Activated naive CD8-positive, alpha-beta T cell treated with anti-CD3 and anti-CD28 coated beads, Interleukin-2, amount 50 U/mL, for 24 hours (primary cell): ENCODE measurements at regions not wholly inside any gene's neighbourhood (a gene's known extent, or its start where the extent isn't known, plus 50 kb on each side); places are given as distances from the start of the nearest gene placed in this dataset.

Experiments
- ATAC-seq: fragments of 150-1000 bp; cut with Tn5 transposase; one replicate; pipeline ENCODE4 v1.10.0; 2021
- DNase-seq: peaks from one replicate; pipeline ENCODE4 v3.0.0; 2021
- H3K27ac Mint-ChIP-seq: one replicate; pipeline ENCODE4 v1.8.0; 2021; ENCODE audit warnings: mild to moderate bottlenecking, mixed read lengths
- H3K27me3 Mint-ChIP-seq: one replicate; pipeline ENCODE4 v1.8.0; 2021; ENCODE audit warnings: mixed read lengths
- H3K36me3 Mint-ChIP-seq: one replicate; pipeline ENCODE4 v1.8.0; 2021; ENCODE audit warnings: low read depth, mixed read lengths
- H3K4me1 Mint-ChIP-seq: one replicate; pipeline ENCODE4 v1.8.0; 2021; ENCODE audit warnings: mixed read lengths
- H3K4me3 Mint-ChIP-seq: one replicate; pipeline ENCODE4 v1.8.0; 2021; ENCODE audit warnings: mild to moderate bottlenecking, moderate library complexity, mixed read lengths
- H3K9me3 Mint-ChIP-seq: one replicate; pipeline ENCODE4 v1.8.0; 2021; ENCODE audit warnings: mixed read lengths

DNA sequence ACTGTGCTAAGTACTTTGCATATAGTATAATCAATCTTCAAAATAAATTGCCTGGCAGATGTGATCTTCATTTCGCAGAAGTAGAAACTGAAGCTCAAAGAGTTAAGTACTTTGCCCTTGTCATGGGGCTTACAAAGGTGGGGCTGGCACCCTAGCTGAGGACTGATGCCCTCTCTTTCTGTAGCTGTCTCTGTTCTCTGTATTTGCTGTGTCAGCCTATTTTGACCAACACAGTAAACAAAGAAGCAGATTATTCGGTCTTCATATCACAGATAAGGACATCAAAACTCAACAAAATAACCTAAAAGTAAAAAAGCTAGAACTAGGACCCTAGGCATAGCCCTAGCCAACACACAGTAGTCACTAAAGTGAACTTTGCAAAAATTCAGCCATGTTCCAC lies 570.5 kb upstream of the TENM3 start:
- no peaks in the 10 kb centered on the region for H3K36me3 Mint-ChIP-seq
- ATAC-seq (no peak), DNase-seq (no peak)
- H3K4me3 Mint-ChIP-seq: no peak overlapping the region
- no peaks in the 10 kb centered on the region for H3K4me1 Mint-ChIP-seq
- H3K9me3 Mint-ChIP-seq: peaks cover 4% of the 10 kb centered on the region
- no peaks in the 10 kb centered on the region for H3K27me3 Mint-ChIP-seq
- H3K27ac Mint-ChIP-seq: no peak overlapping the region

DNA sequence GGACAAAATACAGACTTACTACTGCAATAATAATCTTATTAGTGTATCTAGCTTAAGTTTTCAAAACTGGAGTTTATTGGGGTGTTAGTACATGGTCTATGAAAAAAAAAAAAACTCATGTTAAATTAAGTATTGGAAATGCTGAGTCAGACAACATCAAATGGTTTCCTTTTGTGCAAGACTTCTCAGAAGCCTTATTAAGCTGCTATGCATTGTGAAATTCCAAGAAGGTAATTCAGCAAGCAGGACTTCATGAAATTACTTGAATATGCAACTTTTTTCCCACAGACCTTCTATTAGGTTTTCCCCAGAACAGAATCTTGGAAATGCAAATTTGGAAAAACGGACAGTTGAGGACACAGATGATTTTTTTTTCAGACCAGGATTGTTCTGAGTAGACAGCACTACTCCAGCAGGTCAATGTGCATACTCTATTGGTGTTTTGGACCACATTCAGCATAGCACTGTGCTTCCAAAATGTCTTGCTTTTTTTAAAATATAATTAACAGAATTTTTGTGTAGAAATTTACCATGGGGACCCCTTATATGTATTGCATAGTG lies 568.8 kb upstream of the TENM3 start:
- Mint-ChIP-seq H3K27ac (no peak overlapping the region), H3K4me1 (no peaks in the 10 kb centered on the region), H3K4me3 (no peak overlapping the region), H3K27me3 (no peaks in the 10 kb centered on the region), H3K36me3 (no peaks in the 10 kb centered on the region), H3K9me3 (no peaks in the 10 kb centered on the region)
- DNase-seq: no peak
- ATAC-seq: no peak

DNA sequence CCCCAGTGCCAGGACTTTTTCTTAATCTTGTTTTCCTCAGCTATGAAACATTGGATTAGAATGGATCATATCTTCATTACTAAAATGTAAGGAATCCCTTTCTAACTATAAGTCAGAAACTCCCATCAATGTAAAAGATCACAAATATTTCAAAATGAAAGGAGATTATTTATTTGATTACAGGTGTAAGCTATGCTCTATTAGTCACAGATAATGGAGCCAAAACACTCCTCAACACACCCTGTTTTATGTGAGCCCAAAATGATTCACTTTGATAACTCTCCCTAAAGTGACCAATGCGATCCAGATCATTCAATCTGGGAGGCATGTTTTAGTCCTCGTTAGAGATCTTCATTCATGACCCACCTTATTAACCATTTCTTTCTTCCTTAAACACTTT lies 566.7 kb upstream of the TENM3 start:
- DNase-seq (no peak), ATAC-seq (no peak)
- H3K4me1 Mint-ChIP-seq: no peaks in the 10 kb centered on the region
- no peaks in the 10 kb centered on the region for H3K27me3 Mint-ChIP-seq
- no peaks in the 10 kb centered on the region for H3K9me3 Mint-ChIP-seq
- H3K4me3 Mint-ChIP-seq: no peak overlapping the region
- H3K36me3 Mint-ChIP-seq: no peaks in the 10 kb centered on the region
- H3K27ac Mint-ChIP-seq: no peak overlapping the region

DNA sequence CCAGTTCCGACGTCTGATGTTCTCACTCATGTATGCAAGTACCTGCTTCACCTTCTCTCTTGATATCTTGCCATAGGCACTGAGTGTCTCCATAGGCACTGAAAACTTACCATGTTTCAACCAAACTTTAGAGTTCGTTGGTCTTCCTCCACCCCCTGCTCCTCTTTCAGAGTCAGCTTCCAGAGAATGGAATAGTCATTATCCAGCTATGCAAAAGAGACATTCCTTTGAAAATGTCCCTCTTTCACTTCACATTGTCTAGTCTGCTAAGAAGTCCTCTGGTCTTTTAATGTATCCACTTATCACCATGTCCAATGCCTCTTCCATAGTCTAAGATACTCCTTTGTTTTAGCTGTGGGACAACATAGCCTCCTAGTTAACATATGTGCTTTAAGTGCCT lies 566.0 kb upstream of the TENM3 start:
- ATAC-seq (no peak), DNase-seq (no peak)
- Mint-ChIP-seq H3K4me1 (no peaks in the 10 kb centered on the region), H3K9me3 (no peaks in the 10 kb centered on the region), H3K4me3 (no peak overlapping the region), H3K27me3 (no peaks in the 10 kb centered on the region), H3K27ac (no peak overlapping the region), H3K36me3 (no peaks in the 10 kb centered on the region)

DNA sequence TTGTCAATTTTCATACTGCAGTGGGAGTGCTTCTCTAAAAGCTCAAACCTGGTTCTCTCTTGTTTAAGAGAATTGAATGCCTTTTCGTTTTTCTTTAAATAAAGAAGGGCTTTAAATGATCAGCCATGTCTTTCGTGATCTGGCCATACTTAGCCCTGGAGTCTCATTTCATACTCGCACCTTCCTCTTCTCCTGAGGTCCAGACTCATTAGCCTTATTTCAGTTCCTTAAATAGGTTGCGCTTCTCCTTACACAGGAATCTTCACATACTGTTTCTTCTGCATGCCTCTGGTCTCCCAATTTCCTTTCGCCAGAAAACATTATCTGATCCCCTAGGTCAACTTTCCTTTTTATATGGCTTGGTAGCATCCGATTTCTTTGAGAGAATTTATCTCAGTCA lies 565.6 kb upstream of the TENM3 start:
- no peak for ATAC-seq
- no peak for DNase-seq
- Mint-ChIP-seq H3K4me3 (no peak overlapping the region), H3K27me3 (no peaks in the 10 kb centered on the region), H3K4me1 (no peaks in the 10 kb centered on the region), H3K27ac (no peak overlapping the region), H3K36me3 (no peaks in the 10 kb centered on the region), H3K9me3 (no peaks in the 10 kb centered on the region)

DNA sequence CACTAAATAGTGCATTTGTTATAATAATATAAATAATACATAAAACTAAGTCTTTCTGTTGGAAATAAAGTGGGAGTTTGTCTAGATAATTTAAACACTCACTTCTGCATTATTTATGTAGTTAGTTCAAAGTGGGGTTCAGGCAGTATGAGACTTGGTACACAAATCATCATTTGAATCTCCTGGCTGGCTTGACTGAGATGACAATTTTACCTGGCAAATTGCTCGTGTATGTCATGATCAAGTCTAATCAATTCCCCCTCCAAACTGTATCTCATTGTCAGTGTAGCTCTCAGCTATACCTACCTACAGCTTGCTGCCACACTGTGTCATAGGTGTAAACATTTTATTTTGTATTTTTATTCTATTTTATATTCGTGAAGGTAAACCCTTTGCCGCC lies 563.4 kb upstream of the TENM3 start:
- no peak overlapping the region for H3K4me3 Mint-ChIP-seq
- no peaks in the 10 kb centered on the region for H3K9me3 Mint-ChIP-seq
- H3K27me3 Mint-ChIP-seq: no peaks in the 10 kb centered on the region
- DNase-seq: no peak
- no peaks in the 10 kb centered on the region for H3K4me1 Mint-ChIP-seq
- H3K27ac Mint-ChIP-seq: no peak overlapping the region
- no peaks in the 10 kb centered on the region for H3K36me3 Mint-ChIP-seq
- no peak for ATAC-seq

DNA sequence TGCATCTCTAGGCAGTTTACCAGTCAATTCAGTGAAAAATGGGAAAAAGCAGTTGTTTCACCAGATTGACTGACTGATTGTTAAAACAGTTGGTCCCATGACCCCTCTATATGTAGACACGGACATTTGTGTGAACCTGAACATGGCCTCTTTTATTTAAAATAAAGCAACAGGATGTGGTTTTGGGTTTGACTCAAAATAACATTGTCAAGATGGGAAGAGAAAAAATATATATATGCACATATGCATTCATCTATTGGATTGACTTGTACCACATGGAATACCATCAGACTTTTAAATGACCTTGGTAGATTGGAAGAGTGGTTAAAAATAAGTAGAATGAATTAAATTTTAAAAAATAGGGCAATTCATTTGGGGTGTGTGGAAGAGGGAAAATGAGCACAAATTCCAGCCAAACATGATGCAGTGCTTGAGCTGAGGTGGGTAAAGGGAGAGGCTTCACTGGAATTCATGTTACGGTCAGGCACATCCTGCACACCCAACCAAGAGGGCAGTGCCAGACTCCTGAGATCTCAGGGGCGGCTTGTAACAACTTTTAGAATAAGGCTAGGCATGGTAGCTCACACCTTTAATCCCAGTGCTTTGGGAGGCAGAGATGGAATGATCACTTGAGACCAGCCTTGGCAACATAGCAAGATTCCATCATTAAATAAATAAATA lies 560.7 kb upstream of the TENM3 start:
- Mint-ChIP-seq H3K4me3 (no peak overlapping the region), H3K4me1 (no peaks in the 10 kb centered on the region), H3K36me3 (no peaks in the 10 kb centered on the region), H3K9me3 (no peaks in the 10 kb centered on the region), H3K27ac (no peak overlapping the region), H3K27me3 (no peaks in the 10 kb centered on the region)
- DNase-seq (no peak), ATAC-seq (no peak)

DNA sequence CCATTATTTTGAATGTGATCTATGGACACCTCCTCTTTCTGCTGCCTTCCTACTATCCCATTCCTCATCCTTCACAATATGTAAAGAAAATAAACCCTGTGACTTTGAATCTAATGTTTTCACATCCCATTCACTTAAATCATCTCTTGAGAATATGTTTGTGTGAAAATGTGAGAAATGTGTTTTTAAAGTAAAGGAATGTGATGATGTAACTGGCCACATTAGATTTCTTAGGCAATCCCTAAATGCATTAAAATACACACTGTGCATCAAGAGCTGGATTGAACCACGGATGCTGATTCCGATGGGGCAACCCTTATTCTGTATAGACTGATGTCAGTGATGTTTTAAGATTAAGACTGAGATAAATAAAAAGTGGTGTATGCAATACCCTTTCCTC lies 558.9 kb upstream of the TENM3 start:
- H3K4me1 Mint-ChIP-seq: no peaks in the 10 kb centered on the region
- ATAC-seq (no peak), DNase-seq (no peak)
- no peaks in the 10 kb centered on the region for H3K36me3 Mint-ChIP-seq
- no peaks in the 10 kb centered on the region for H3K27me3 Mint-ChIP-seq
- no peaks in the 10 kb centered on the region for H3K9me3 Mint-ChIP-seq
- no peak overlapping the region for H3K4me3 Mint-ChIP-seq
- H3K27ac Mint-ChIP-seq: no peak overlapping the region

DNA sequence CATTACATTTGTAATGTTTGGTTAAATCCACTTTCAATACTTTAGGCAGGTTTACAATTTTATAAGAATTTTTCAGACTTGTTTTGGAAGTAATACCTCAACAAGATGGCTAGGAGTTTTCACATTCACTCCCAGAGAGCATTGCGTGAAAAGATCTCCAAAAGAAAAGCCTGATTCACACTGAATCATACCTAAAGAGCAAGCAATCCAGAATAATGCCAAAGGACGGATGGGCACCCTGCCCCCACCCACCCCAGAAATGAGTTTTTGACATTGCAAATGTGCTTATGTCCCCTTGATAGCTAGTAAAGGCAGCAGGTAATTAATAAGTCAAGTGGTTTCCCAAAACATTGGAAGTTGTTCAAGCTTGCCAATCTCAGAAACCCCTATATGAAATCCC lies 557.7 kb upstream of the TENM3 start:
- H3K27ac Mint-ChIP-seq: no peak overlapping the region
- H3K4me3 Mint-ChIP-seq: no peak overlapping the region
- no peaks in the 10 kb centered on the region for H3K4me1 Mint-ChIP-seq
- ATAC-seq (no peak), DNase-seq (no peak)
- H3K9me3 Mint-ChIP-seq: no peaks in the 10 kb centered on the region
- H3K27me3 Mint-ChIP-seq: no peaks in the 10 kb centered on the region
- no peaks in the 10 kb centered on the region for H3K36me3 Mint-ChIP-seq

DNA sequence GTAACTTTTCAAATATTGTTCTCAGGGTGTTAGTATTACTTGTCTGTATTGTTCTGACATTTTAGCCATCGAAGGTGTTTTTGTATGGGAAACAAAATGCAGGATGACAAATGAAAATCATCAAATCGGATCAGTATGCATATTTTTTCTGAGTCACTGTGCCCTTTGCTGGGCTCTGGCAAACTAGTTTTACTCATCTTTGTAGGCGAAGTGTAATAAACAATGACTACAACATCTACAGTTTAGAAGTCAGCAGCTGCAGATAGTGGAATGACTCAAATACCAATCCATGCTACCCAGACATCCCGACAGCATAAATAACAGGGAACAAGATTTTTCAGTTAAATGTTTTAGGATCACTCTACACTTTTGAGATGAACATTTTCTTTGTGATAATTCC lies 557.3 kb upstream of the TENM3 start:
- no peak overlapping the region for H3K27ac Mint-ChIP-seq
- no peak for DNase-seq
- H3K4me3 Mint-ChIP-seq: no peak overlapping the region
- no peaks in the 10 kb centered on the region for H3K27me3 Mint-ChIP-seq
- H3K36me3 Mint-ChIP-seq: no peaks in the 10 kb centered on the region
- no peaks in the 10 kb centered on the region for H3K4me1 Mint-ChIP-seq
- no peak for ATAC-seq
- H3K9me3 Mint-ChIP-seq: no peaks in the 10 kb centered on the region

DNA sequence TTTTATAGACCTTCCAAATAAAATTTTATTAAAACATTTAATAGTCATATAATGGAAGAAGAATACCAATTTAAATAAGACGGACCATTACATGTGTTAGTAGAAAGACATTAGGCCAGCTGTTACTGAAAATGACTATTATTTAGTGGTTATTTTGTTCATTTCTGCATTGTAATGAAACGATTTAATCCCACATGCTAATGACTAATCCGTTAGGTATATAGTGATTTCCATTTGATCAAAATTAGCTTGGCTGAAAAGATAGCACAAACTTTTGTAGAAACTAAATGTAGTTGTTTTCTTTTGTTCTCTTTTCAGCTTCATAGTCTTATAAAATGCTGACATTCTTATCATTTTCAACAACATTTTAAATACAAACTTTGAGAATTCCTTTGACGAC lies 556.1 kb upstream of the TENM3 start:
- H3K27ac Mint-ChIP-seq: no peak overlapping the region
- no peak for DNase-seq
- H3K9me3 Mint-ChIP-seq: no peaks in the 10 kb centered on the region
- no peaks in the 10 kb centered on the region for H3K27me3 Mint-ChIP-seq
- H3K36me3 Mint-ChIP-seq: no peaks in the 10 kb centered on the region
- H3K4me1 Mint-ChIP-seq: no peaks in the 10 kb centered on the region
- no peak overlapping the region for H3K4me3 Mint-ChIP-seq
- ATAC-seq: no peak

DNA sequence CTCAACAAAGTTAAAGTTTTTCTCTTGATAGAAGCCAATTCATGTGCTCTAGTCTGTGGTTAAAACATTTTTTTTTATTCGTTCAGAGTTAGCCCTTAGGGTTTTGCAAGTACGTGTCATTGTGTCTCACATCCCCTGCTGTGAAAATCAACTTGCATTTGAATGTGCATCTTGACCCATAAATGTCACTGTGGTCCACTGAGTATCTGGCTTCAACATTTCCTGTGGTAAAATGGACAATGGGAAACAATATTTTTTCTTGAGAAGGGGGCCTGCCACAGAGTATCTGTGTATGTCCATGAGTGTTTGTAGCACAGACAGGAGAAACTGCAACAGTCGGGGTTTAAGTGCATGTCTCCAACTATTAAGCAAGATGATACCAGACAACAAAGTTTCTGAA lies 554.8 kb upstream of the TENM3 start:
- no peaks in the 10 kb centered on the region for H3K36me3 Mint-ChIP-seq
- no peak for DNase-seq
- H3K9me3 Mint-ChIP-seq: no peaks in the 10 kb centered on the region
- ATAC-seq: no peak
- H3K4me3 Mint-ChIP-seq: no peak overlapping the region
- no peak overlapping the region for H3K27ac Mint-ChIP-seq
- H3K27me3 Mint-ChIP-seq: no peaks in the 10 kb centered on the region
- H3K4me1 Mint-ChIP-seq: no peaks in the 10 kb centered on the region

DNA sequence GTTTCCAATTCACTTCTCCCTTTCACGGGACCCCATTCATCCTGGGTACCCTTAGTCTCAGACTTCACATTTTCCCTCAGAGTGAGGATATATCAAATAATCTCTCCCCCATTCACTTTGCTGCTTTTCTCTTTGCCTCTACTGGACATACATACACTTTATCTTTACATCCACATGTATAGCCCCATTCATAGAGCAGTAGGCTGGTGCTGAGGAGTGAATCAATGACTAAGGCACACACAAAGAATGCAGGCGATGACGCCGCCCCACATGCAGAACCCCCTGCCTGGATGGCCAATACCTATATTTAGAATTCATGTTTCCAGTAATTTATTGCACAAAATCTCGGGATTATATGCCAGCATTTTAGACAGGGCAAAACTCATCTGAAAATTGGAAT lies 554.3 kb upstream of the TENM3 start:
- Mint-ChIP-seq H3K36me3 (no peaks in the 10 kb centered on the region), H3K4me1 (no peaks in the 10 kb centered on the region), H3K27ac (no peak overlapping the region), H3K9me3 (no peaks in the 10 kb centered on the region), H3K4me3 (no peak overlapping the region), H3K27me3 (no peaks in the 10 kb centered on the region)
- DNase-seq: no peak
- ATAC-seq: no peak

DNA sequence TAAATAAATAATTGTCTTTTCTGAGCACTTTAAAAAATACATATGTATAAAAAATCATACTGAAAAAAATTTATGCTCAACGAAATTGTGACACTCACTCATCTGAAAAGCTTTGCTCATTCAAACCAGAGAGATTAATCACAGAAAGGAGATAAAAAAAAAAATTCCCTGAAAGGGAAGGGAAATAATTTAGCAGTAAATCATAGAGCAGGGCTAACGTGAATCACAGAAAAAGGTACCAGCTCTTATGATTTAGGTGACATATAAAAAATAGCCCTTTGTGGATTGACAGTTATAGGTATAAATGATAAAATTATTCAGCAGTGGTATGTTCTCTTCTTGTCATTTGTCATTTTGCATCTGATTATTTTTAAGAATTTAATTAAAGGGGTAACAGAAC lies 552.7 kb upstream of the TENM3 start:
- DNase-seq: no peak
- no peak overlapping the region for H3K27ac Mint-ChIP-seq
- no peaks in the 10 kb centered on the region for H3K4me1 Mint-ChIP-seq
- H3K4me3 Mint-ChIP-seq: no peak overlapping the region
- H3K36me3 Mint-ChIP-seq: no peaks in the 10 kb centered on the region
- no peaks in the 10 kb centered on the region for H3K27me3 Mint-ChIP-seq
- no peak for ATAC-seq
- peaks cover 2% of the 10 kb centered on the region for H3K9me3 Mint-ChIP-seq

DNA sequence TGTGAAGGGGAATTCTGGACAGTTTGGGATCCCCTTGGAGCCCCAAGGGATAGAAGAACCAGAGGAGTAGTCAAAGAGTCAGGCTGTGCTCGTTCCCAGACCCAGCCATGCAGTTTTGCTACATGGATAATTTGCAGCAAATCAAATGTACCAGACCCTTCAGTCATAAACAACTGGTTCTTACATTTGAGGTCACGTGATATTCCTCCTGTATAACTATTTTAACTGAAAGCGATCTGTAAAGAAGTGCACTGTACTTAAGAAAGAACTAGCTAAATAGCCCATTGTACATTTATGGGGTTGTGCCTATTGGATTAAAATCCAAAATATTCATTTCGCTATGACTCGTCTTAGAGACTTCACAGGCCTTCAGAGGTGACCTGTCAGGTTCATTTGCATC lies 550.2 kb upstream of the TENM3 start:
- Mint-ChIP-seq H3K27ac (no peak overlapping the region), H3K4me3 (no peak overlapping the region), H3K36me3 (no peaks in the 10 kb centered on the region), H3K27me3 (no peaks in the 10 kb centered on the region), H3K4me1 (no peaks in the 10 kb centered on the region), H3K9me3 (peaks cover 7% of the 10 kb centered on the region)
- DNase-seq: no peak
- ATAC-seq: no peak

DNA sequence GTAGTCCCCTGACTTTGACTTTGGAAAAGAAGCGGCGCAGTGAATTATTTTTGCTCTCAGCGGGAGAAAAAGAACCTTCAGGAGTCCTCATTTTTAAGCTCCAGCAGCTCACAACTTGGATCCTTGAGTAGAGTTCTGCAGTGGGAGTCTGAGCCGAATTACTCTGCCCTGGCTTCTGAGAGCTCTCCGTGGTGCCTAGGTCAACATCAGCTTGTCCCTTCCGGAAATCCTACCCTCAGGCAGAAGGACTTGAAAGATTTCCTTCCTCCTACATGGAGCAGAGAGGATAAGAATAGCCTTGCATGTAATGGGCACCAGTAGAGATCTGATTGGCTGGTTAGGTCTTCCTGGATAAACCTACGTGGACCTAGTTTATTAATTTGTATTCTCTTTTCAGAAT lies 549.7 kb upstream of the TENM3 start:
- ATAC-seq (no peak), DNase-seq (no peak)
- Mint-ChIP-seq H3K27ac (no peak overlapping the region), H3K4me3 (no peak overlapping the region), H3K4me1 (no peaks in the 10 kb centered on the region), H3K27me3 (no peaks in the 10 kb centered on the region), H3K9me3 (peaks cover 7% of the 10 kb centered on the region), H3K36me3 (no peaks in the 10 kb centered on the region)
